LNCAP (cell line): ENCODE measurements at regions not wholly inside any gene's neighbourhood (a gene's known extent, or its start where the extent isn't known, plus 50 kb on each side); places are given as distances from the start of the nearest gene placed in this dataset.

Experiments used
- CTCF ChIP-seq: fragments of 450-650 bp; IDR thresholded peaks from 2 replicates; pipeline ENCODE4 v1.5.1; 2017; ENCODE audit warnings: mild to moderate bottlenecking

- TF ChIP-seq CTCF: no peak
Observed at GRCh38 chr6:23690453-23691049, 435.5 kb upstream of the NRSN1 start.

- TF ChIP-seq CTCF: no peak
Observed at GRCh38 chr6:23692184-23692583, 433.8 kb upstream of the NRSN1 start.

- TF ChIP-seq CTCF: no peak
Observed at GRCh38 chr6:23696992-23697391, 429.0 kb upstream of the NRSN1 start.

GRCh38 chr6:23704479-23705052 is 421.4 kb upstream of the NRSN1 start:
- no peak for TF ChIP-seq CTCF

GRCh38 chr6:23705697-23706096 is 420.3 kb upstream of the NRSN1 start:
- no peak for TF ChIP-seq CTCF

GRCh38 chr6:23712756-23713155 is 413.3 kb upstream of the NRSN1 start:
- no peak for TF ChIP-seq CTCF

GRCh38 chr6:23713211-23713610 is 412.8 kb upstream of the NRSN1 start:
- no peak for TF ChIP-seq CTCF

GRCh38 chr6:23728707-23729106 is 397.3 kb upstream of the NRSN1 start:
- no peak for TF ChIP-seq CTCF
